Right lobe of liver (tissue), 4 donors: ENCODE measurements at regions not wholly inside any gene's neighbourhood (a gene's known extent, or its start where the extent isn't known, plus 50 kb on each side); places are given as distances from the start of the nearest gene placed in this dataset.

ENCODE experiments used
- CTCF ChIP-seq, 4 donors: fragments of 200-600 bp in 3 of 4; fragments of 450-650 bp in 1 of 4; IDR thresholded peaks; one replicate each; pipeline versions ENCODE4 v1.5.1 to v1.8.0; 2016 to 2022; ENCODE audit warnings: antibody characterized with exemption in 4 of 4, mild to moderate bottlenecking in 2 of 4
- POLR2A ChIP-seq: fragments of 450-650 bp; IDR thresholded peaks from one replicate; pipeline ENCODE4 v1.6.1; 2017; ENCODE audit warnings: antibody characterized with exemption, mild to moderate bottlenecking
- donor health status: DM: no; HTN: no; CAD: no.
- donor health status: DM: no; HTN: no; CAD: no.
- donor health status: DM: no; HTN: yes; CAD: no.

GRCh38 chr16:26214581-26215174 lies 522.9 kb downstream of the HS3ST4 start:
- TF ChIP-seq CTCF (IDR thresholded peaks at IDR 0.05) (no peak), POLR2A (no peak)
